ENCODE measurements at regions not wholly inside any gene's neighbourhood (a gene's known extent, or its start where the extent isn't known, plus 50 kb on each side); places are given as distances from the start of the nearest gene placed in this dataset.

GRCh38 chr6:51300510-51300909, 481.8 kb downstream of the TFAP2B start:
- Histone ChIP-seq H3K4me3 (ENCODE audit: low read depth, low read length) (no peak overlapping the region), H3K27me3 (replicated peaks) (no peaks in the 10 kb centered on the region), H3K27ac (no peak overlapping the region), H3K36me3 (replicated peaks) (no peaks in the 10 kb centered on the region)
- DNase-seq = no peak
- TF ChIP-seq CTCF (IDR thresholded peaks at IDR 0.05; ENCODE audit: low read depth, low read length, missing control alignments) = no peak
- in situ Hi-C loops (cut with HindIII; ENCODE audit: low pct_ligation_motif_present, low sequenced_read_pairs) = no loop called here

DNA sequence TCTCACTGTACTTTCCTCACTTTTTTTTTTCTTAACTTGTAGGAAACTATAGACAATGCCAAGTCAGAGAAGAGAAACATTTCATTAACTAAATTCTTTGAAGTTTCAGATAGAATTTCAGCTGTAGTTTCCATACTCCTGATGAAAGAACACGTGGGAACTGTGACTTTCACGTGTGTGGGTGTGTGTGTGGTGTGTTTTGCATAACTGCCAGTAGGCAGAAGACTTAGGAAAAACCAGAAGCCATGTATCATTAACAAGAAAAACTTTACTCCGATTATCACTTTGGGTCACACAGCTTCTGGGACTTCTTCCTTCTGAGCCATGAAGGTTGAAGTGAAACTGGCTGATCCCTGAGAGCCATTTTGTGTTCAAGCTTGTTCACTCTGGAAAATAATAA, 483.3 kb downstream of the TFAP2B start:
- no peak overlapping the region for H3K4me3 ChIP-seq (ENCODE audit: low read depth, low read length)
- no peaks in the 10 kb centered on the region for H3K36me3 ChIP-seq (replicated peaks)
- in situ Hi-C loops (cut with HindIII; ENCODE audit: low pct_ligation_motif_present, low sequenced_read_pairs) = no loop called here
- no peaks in the 10 kb centered on the region for H3K27me3 ChIP-seq (replicated peaks)
- no peak overlapping the region for H3K27ac ChIP-seq
- DNase-seq = no peak
- no peak for TF ChIP-seq CTCF (IDR thresholded peaks at IDR 0.05; ENCODE audit: low read depth, low read length, missing control alignments)

- in situ Hi-C loops (cut with HindIII; ENCODE audit: low pct_ligation_motif_present, low sequenced_read_pairs) = no loop called here
- H3K27ac ChIP-seq = no peak overlapping the region
- TF ChIP-seq CTCF (IDR thresholded peaks at IDR 0.05; ENCODE audit: low read depth, low read length, missing control alignments) = no peak
- no peak for DNase-seq
- H3K27me3 ChIP-seq (replicated peaks) = no peaks in the 10 kb centered on the region
- no peak overlapping the region for H3K4me3 ChIP-seq (ENCODE audit: low read depth, low read length)
- H3K36me3 ChIP-seq (replicated peaks) = no peaks in the 10 kb centered on the region
Measured at GRCh38 chr6:51302431-51302830, 483.8 kb downstream of the TFAP2B start.

DNA sequence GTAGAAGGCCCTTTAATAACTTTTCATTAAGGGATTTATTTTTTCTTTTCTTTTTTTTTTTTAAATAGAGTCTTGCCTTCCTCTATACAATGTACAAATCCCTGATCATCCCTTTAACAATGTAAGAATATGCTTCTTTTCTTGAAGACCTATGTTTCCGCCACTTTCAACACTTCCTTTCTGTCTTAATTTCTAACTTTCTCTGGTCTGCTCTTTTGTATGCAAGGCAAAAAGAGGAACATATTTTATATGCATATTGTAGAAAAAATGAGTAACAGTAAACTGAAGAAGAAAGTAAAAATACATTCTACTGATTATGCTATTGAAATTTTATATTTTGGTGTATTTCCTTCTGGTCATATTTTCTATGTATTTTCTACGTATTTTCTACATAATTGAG, 484.7 kb downstream of the TFAP2B start:
- Histone ChIP-seq H3K27me3 (replicated peaks) (no peaks in the 10 kb centered on the region), H3K4me3 (ENCODE audit: low read depth, low read length) (no peak overlapping the region), H3K36me3 (replicated peaks) (no peaks in the 10 kb centered on the region), H3K27ac (no peak overlapping the region)
- no peak for DNase-seq
- TF ChIP-seq CTCF (IDR thresholded peaks at IDR 0.05; ENCODE audit: low read depth, low read length, missing control alignments) = no peak
- in situ Hi-C loops (cut with HindIII; ENCODE audit: low pct_ligation_motif_present, low sequenced_read_pairs) = no loop called here

DNA sequence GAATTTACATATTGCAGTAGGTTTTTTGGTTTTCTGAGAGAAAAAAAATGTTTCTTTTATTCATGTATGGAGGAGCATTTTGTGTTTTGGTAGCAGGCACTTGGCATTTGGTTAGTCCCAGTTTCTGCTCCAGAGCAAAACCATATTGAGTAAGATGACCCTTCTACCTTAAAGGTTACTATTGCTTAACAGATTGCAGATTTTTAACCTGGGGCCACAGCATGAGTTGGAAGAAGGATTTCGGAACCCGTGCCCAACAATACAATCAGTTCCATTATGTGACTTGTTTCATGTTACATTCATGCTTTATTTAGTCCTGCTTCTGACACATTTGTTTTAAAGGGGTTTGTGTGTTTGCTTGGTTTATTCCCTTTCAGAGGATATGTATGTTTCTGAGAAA, 496.3 kb downstream of the TFAP2B start:
- H3K36me3 ChIP-seq (replicated peaks) = no peaks in the 10 kb centered on the region

More for the DNA sequence above, 496.3 kb downstream of the TFAP2B start:
- H3K27ac ChIP-seq = no peak overlapping the region
- in situ Hi-C loops (cut with HindIII; ENCODE audit: low pct_ligation_motif_present, low sequenced_read_pairs) = no loop called here
- DNase-seq = no peak
- no peak for TF ChIP-seq CTCF (IDR thresholded peaks at IDR 0.05; ENCODE audit: low read depth, low read length, missing control alignments)
- no peak overlapping the region for H3K4me3 ChIP-seq (ENCODE audit: low read depth, low read length)
- H3K27me3 ChIP-seq (replicated peaks) = no peaks in the 10 kb centered on the region

All from brain microvascular endothelial cell (primary cell).